ENCODE measurements at regions not wholly inside any gene's neighbourhood (a gene's known extent, or its start where the extent isn't known, plus 50 kb on each side); places are given as distances from the start of the nearest gene placed in this dataset.

DNA sequence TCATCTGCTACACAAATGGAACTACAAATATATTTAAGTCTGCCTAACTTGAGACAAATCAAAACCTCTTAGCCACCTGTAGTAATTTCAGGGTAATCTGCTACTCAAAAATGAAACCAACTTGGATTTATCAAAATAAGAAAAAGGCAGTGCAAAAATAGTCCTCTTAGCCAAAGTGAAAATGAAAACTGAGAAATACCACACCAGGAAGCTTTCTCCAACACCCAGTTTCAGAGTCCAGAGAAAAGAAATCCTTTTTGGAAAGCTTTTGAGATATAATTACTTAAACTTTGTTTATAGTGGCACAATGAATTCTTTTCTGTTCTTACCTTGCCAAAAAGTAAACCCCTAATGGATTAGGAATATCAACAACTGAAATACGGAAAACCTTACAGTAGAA lies 990.4 kb downstream of the EFNA5 start:
- H4K20me1 ChIP-seq (ENCODE audit: insufficient read depth, low read length): no peaks in the 10 kb centered on the region
- H3K4me3 ChIP-seq (ENCODE audit: insufficient read depth, low read depth, low read length): no peak overlapping the region
- no peak for FAIRE-seq
- no peak overlapping the region for H3K27ac ChIP-seq (ENCODE audit: low read depth, low read length)
- no peak overlapping the region for H3K27ac Mint-ChIP-seq (ENCODE audit: unreplicated experiment)
- no peak for DNase-seq (ENCODE audit: low read depth)
- no peaks in the 10 kb centered on the region for H3K36me3 Mint-ChIP-seq (ENCODE audit: low read depth, unreplicated experiment)
- no peaks in the 10 kb centered on the region for H3K9me3 ChIP-seq (ENCODE audit: insufficient read depth, low read depth, low read length)
- H3K4me2 ChIP-seq (ENCODE audit: low read length): no peak overlapping the region
- no peaks in the 10 kb centered on the region for H3K27me3 Mint-ChIP-seq (ENCODE audit: low read depth, unreplicated experiment)
- H3K9ac ChIP-seq (ENCODE audit: low read length): no peak overlapping the region
- H3K4me1 ChIP-seq (ENCODE audit: insufficient read depth, low read length): no peaks in the 10 kb centered on the region
- H3K4me3 Mint-ChIP-seq (ENCODE audit: unreplicated experiment): no peak overlapping the region
- H3K36me3 ChIP-seq (ENCODE audit: insufficient read depth, low read length): no peaks in the 10 kb centered on the region
- H3K4me1 Mint-ChIP-seq (ENCODE audit: low read depth, unreplicated experiment): peaks cover 1% of the 10 kb centered on the region
- no peaks in the 10 kb centered on the region for H3K27me3 ChIP-seq (ENCODE audit: insufficient read depth, low read length)
- TF ChIP-seq EZH2 (IDR thresholded peaks at IDR 0.05; ENCODE audit: insufficient read depth, low read length) (no peak), CTCF (IDR thresholded peaks at IDR 0.05; ENCODE audit: insufficient read depth, low read depth, low read length) (no peak)
- no peak overlapping the region for H2AFZ ChIP-seq (ENCODE audit: low read depth, low read length)
- H3K79me2 ChIP-seq (ENCODE audit: insufficient read depth, low read length): no peaks in the 10 kb centered on the region
- peaks cover 2% of the 10 kb centered on the region for H3K9me3 Mint-ChIP-seq (ENCODE audit: unreplicated experiment)

DNA sequence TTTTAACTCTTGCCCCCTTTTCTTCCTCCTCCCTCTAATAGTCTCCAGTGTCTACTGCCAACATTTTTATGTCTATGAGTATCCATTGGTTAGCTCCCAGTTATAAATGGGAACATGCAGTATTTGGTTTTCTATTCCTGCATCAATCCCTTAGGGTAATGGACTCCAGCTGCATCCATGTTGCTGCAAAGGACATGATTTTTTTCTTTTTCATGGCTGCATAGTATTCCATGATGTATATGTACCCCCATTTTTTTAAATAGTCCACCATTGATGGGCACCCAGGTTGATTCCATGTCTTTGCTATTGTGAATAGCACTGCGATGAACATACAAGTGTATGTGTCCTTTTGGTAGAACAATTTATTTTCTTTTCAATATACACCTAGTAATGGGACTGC lies 993.7 kb downstream of the EFNA5 start:
- Histone ChIP-seq H2AFZ (ENCODE audit: low read depth, low read length) (no peak overlapping the region), H3K79me2 (ENCODE audit: insufficient read depth, low read length) (no peaks in the 10 kb centered on the region), H3K9me3 (ENCODE audit: insufficient read depth, low read depth, low read length) (no peaks in the 10 kb centered on the region), H3K27ac (ENCODE audit: low read depth, low read length) (no peak overlapping the region), H3K9ac (ENCODE audit: low read length) (no peak overlapping the region), H3K4me2 (ENCODE audit: low read length) (no peak overlapping the region), H3K36me3 (ENCODE audit: insufficient read depth, low read length) (no peaks in the 10 kb centered on the region), H3K4me1 (ENCODE audit: insufficient read depth, low read length) (no peaks in the 10 kb centered on the region), H3K27me3 (ENCODE audit: insufficient read depth, low read length) (no peaks in the 10 kb centered on the region), H3K4me3 (ENCODE audit: insufficient read depth, low read depth, low read length) (no peak overlapping the region), H4K20me1 (ENCODE audit: insufficient read depth, low read length) (no peaks in the 10 kb centered on the region)
- no peaks in the 10 kb centered on the region for H3K36me3 Mint-ChIP-seq (ENCODE audit: low read depth, unreplicated experiment)
- peaks cover 1% of the 10 kb centered on the region for H3K4me1 Mint-ChIP-seq (ENCODE audit: low read depth, unreplicated experiment)
- TF ChIP-seq CTCF (IDR thresholded peaks at IDR 0.05; ENCODE audit: insufficient read depth, low read depth, low read length): no peak
- TF ChIP-seq EZH2 (IDR thresholded peaks at IDR 0.05; ENCODE audit: insufficient read depth, low read length): no peak
- no peak overlapping the region for H3K27ac Mint-ChIP-seq (ENCODE audit: unreplicated experiment)
- H3K9me3 Mint-ChIP-seq (ENCODE audit: unreplicated experiment): no peaks in the 10 kb centered on the region
- no peak for FAIRE-seq
- no peaks in the 10 kb centered on the region for H3K27me3 Mint-ChIP-seq (ENCODE audit: low read depth, unreplicated experiment)
- no peak for DNase-seq (ENCODE audit: low read depth)
- no peak overlapping the region for H3K4me3 Mint-ChIP-seq (ENCODE audit: unreplicated experiment)

GRCh38 chr5:106675687-106676086 lies 995.0 kb downstream of the EFNA5 start:
- peaks cover 1% of the 10 kb centered on the region for H3K4me1 Mint-ChIP-seq (ENCODE audit: low read depth, unreplicated experiment)

More at GRCh38 chr5:106675687-106676086, 995.0 kb downstream of the EFNA5 start:
- Mint-ChIP-seq H3K36me3 (ENCODE audit: low read depth, unreplicated experiment) (no peaks in the 10 kb centered on the region), H3K4me3 (ENCODE audit: unreplicated experiment) (no peak overlapping the region), H3K27me3 (ENCODE audit: low read depth, unreplicated experiment) (no peaks in the 10 kb centered on the region), H3K27ac (ENCODE audit: unreplicated experiment) (no peak overlapping the region), H3K9me3 (ENCODE audit: unreplicated experiment) (no peaks in the 10 kb centered on the region)
- no peak for DNase-seq (ENCODE audit: low read depth)
- no peaks in the 10 kb centered on the region for H3K79me2 ChIP-seq (ENCODE audit: insufficient read depth, low read length)
- H3K4me2 ChIP-seq (ENCODE audit: low read length): no peak overlapping the region
- no peaks in the 10 kb centered on the region for H4K20me1 ChIP-seq (ENCODE audit: insufficient read depth, low read length)
- H2AFZ ChIP-seq (ENCODE audit: low read depth, low read length): no peak overlapping the region
- TF ChIP-seq EZH2 (IDR thresholded peaks at IDR 0.05; ENCODE audit: insufficient read depth, low read length): no peak
- TF ChIP-seq CTCF (IDR thresholded peaks at IDR 0.05; ENCODE audit: insufficient read depth, low read depth, low read length): no peak
- no peaks in the 10 kb centered on the region for H3K36me3 ChIP-seq (ENCODE audit: insufficient read depth, low read length)
- no peaks in the 10 kb centered on the region for H3K4me1 ChIP-seq (ENCODE audit: insufficient read depth, low read length)
- H3K27me3 ChIP-seq (ENCODE audit: insufficient read depth, low read length): no peaks in the 10 kb centered on the region
- no peak overlapping the region for H3K27ac ChIP-seq (ENCODE audit: low read depth, low read length)
- H3K9ac ChIP-seq (ENCODE audit: low read length): no peak overlapping the region
- H3K9me3 ChIP-seq (ENCODE audit: insufficient read depth, low read depth, low read length): no peaks in the 10 kb centered on the region
- H3K4me3 ChIP-seq (ENCODE audit: insufficient read depth, low read depth, low read length): no peak overlapping the region
- FAIRE-seq: no peak

Measured in astrocyte (in vitro differentiated cells and primary cell).